Liver (tissue), 7 donors: ENCODE measurements at regions not wholly inside any gene's neighbourhood (a gene's known extent, or its start where the extent isn't known, plus 50 kb on each side); places are given as distances from the start of the nearest gene placed in this dataset.

Source experiments
- DNase-seq: peaks from one replicate; pipeline ENCODE4 v3.0.0-alpha.2; 2017; ENCODE audit warnings: low spot score
- H3K27ac ChIP-seq, 2 donors: one replicate each; pipeline ENCODE4 v1.7.0; 2013; ENCODE audit warnings: inconsistent platforms in 2 of 2, low read length in 2 of 2, control low read depth in 1 of 2, low read depth in 1 of 2, mild to moderate bottlenecking in 1 of 2
- H3K27me3 ChIP-seq, 4 donors: one replicate each; pipeline versions ENCODE4 v1.6.1 to v1.7.0; 2013; ENCODE audit warnings: low read length in 3 of 4, inconsistent platforms in 1 of 4, mild to moderate bottlenecking in 1 of 4, moderate library complexity in 1 of 4; ENCODE audit not compliant: control insufficient read depth in 4 of 4, insufficient read depth in 4 of 4
- H3K36me3 ChIP-seq, 4 donors: one replicate each; pipeline versions ENCODE4 v1.6.1 to v1.7.0; 2013; ENCODE audit warnings: low read length in 3 of 4, mild to moderate bottlenecking in 3 of 4, low read depth in 1 of 4, moderate library complexity in 1 of 4; ENCODE audit not compliant: control insufficient read depth in 4 of 4, insufficient read depth in 3 of 4
- H3K4me1 ChIP-seq, 4 donors: one replicate each; pipeline versions ENCODE4 v1.6.1 to v1.7.0; 2013; ENCODE audit warnings: low read length in 3 of 4, mild to moderate bottlenecking in 3 of 4, moderate library complexity in 1 of 4; ENCODE audit not compliant: control insufficient read depth in 4 of 4, insufficient read depth in 4 of 4
- H3K4me3 ChIP-seq, 3 donors: one replicate each; pipeline versions ENCODE4 v1.6.1 to v1.7.0; 2013; ENCODE audit warnings: low read length in 3 of 3, control low read depth in 1 of 3, low read depth in 1 of 3, mild to moderate bottlenecking in 1 of 3
- H3K9ac ChIP-seq, 2 donors: one replicate each; pipeline ENCODE4 v1.7.0; 2013; ENCODE audit warnings: low read length in 2 of 2, mild to moderate bottlenecking in 2 of 2, moderate library complexity in 2 of 2, control low read depth in 1 of 2, low read depth in 1 of 2
- H3K9me3 ChIP-seq, 4 donors: one replicate each; pipeline versions ENCODE4 v1.6.1 to v1.7.0; 2013; ENCODE audit warnings: low read length in 3 of 4; ENCODE audit not compliant: control insufficient read depth in 4 of 4
- EGR1 ChIP-seq, 2 donors: IDR thresholded peaks; 2 replicates each; pipeline ENCODE4 v1.6.1; 2016 to 2018; ENCODE audit warnings: antibody characterized with exemption in 2 of 2, low read depth in 2 of 2
- FOXA1 ChIP-seq: IDR thresholded peaks from 2 replicates; pipeline ENCODE4 v1.6.1; 2016; ENCODE audit warnings: antibody characterized with exemption
- FOXA2 ChIP-seq: IDR thresholded peaks from 2 replicates; pipeline ENCODE4 v1.6.1; 2016; ENCODE audit warnings: antibody characterized with exemption
- GABPA ChIP-seq, 2 donors: IDR thresholded peaks in 1 of 2; conservative IDR thresholded peaks in 1 of 2; 2 replicates each; pipeline ENCODE4 v1.6.1; 2016; ENCODE audit warnings: antibody characterized with exemption in 2 of 2, mild to moderate bottlenecking in 1 of 2, moderate library complexity in 1 of 2
- JUND ChIP-seq, 2 donors: IDR thresholded peaks; 2 replicates each; pipeline ENCODE4 v1.6.1; 2016; ENCODE audit warnings: antibody characterized with exemption in 2 of 2
- RAD21 ChIP-seq, 2 donors: IDR thresholded peaks; 2 replicates each; pipeline ENCODE4 v1.6.1; 2016; ENCODE audit warnings: antibody characterized with exemption in 2 of 2, mild to moderate bottlenecking in 2 of 2
- REST ChIP-seq: IDR thresholded peaks from 2 replicates; pipeline ENCODE4 v1.6.1; 2016; ENCODE audit warnings: antibody characterized with exemption, mild to moderate bottlenecking
- RXRA ChIP-seq, 2 donors: IDR thresholded peaks; 2 replicates each; pipeline ENCODE4 v1.6.1; 2017 to 2018; ENCODE audit warnings: antibody characterized with exemption in 2 of 2, mild to moderate bottlenecking in 1 of 2
- SP1 ChIP-seq: IDR thresholded peaks from 2 replicates; pipeline ENCODE4 v1.6.1; 2018; ENCODE audit warnings: antibody characterized with exemption, mild to moderate bottlenecking
- TAF1 ChIP-seq: conservative IDR thresholded peaks from 2 replicates; pipeline ENCODE4 v1.6.1; 2016; ENCODE audit warnings: antibody characterized with exemption, mild to moderate bottlenecking
- YY1 ChIP-seq: IDR thresholded peaks from 2 replicates; pipeline ENCODE4 v1.6.1; 2016; ENCODE audit warnings: antibody characterized with exemption, mild to moderate bottlenecking
- ZBTB33 ChIP-seq: IDR thresholded peaks from 2 replicates; pipeline ENCODE4 v1.6.1; 2016; ENCODE audit warnings: antibody characterized with exemption
- WGBS: extraction: QIAGEN DNeasy Blood & Tissue Kit; methylation state at CpG from one replicate; pipeline ENCODE4 v1.1.7; 2013; 5-methylcytosine and 5-hydroxymethylcytosine counted together
- donor health status: healthy.
- donor health status: healthy.
- donor health status: healthy.
- donor health status: healthy.

- H3K4me3 ChIP-seq: no peak overlapping the region
- TF ChIP-seq GABPA (IDR thresholded peaks at IDR 0.05 in 1 of 2, conservative IDR thresholded peaks at IDR 0.05 in 1 of 2) (no peak), ZBTB33 (no peak), JUND (IDR thresholded peaks at IDR 0.05) (no peak)
- WGBS: 59% methylated on average over 2 of the region's 2 CpGs
- DNase-seq: no peak
- no peaks in the 10 kb centered on the region for H3K4me1 ChIP-seq
- no peaks in the 10 kb centered on the region for H3K36me3 ChIP-seq
- H3K27ac ChIP-seq: no peak overlapping the region
- H3K27me3 ChIP-seq: no peaks in the 10 kb centered on the region
- H3K9me3 ChIP-seq: no peaks in the 10 kb centered on the region
- no peak overlapping the region for H3K9ac ChIP-seq
Measured at GRCh38 chr5:21654556-21654955, 1198.6 kb downstream of the CDH12 start.

GRCh38 chr5:21649969-21650368, 1203.2 kb downstream of the CDH12 start:
- no peak for DNase-seq
- Histone ChIP-seq H3K9me3 (no peaks in the 10 kb centered on the region), H3K9ac (no peak overlapping the region), H3K27ac (no peak overlapping the region), H3K36me3 (no peaks in the 10 kb centered on the region), H3K4me3 (no peak overlapping the region), H3K4me1 (no peaks in the 10 kb centered on the region), H3K27me3 (no peaks in the 10 kb centered on the region)
- TF ChIP-seq RXRA (IDR thresholded peaks at IDR 0.05): no peak
- 53% methylated on average over 3 of the region's 3 CpGs for WGBS

- H3K27me3 ChIP-seq: no peaks in the 10 kb centered on the region
- H3K9ac ChIP-seq: no peak overlapping the region
- no peak overlapping the region for H3K4me3 ChIP-seq
- H3K9me3 ChIP-seq: no peaks in the 10 kb centered on the region
- no peaks in the 10 kb centered on the region for H3K36me3 ChIP-seq
- TF ChIP-seq FOXA1 (no peak), TAF1 (no peak), GABPA (IDR thresholded peaks at IDR 0.05 in 1 of 2, conservative IDR thresholded peaks at IDR 0.05 in 1 of 2) (no peak), SP1 (no peak), YY1 (no peak), FOXA2 (no peak), RXRA (IDR thresholded peaks at IDR 0.05) (no peak), EGR1 (IDR thresholded peaks at IDR 0.05; ENCODE audit: low read depth in 2 of 2) (no peak), ZBTB33 (no peak), RAD21 (IDR thresholded peaks at IDR 0.05) (no peak), REST (no peak)
- H3K4me1 ChIP-seq: no peaks in the 10 kb centered on the region
- WGBS: 81% methylated on average over 2 of the region's 2 CpGs
- DNase-seq: no peak
- H3K27ac ChIP-seq: no peak overlapping the region
Measured at GRCh38 chr5:21646469-21646868, 1206.7 kb downstream of the CDH12 start.
